Body of pancreas (tissue), 4 donors: ENCODE measurements at regions not wholly inside any gene's neighbourhood (a gene's known extent, or its start where the extent isn't known, plus 50 kb on each side); places are given as distances from the start of the nearest gene placed in this dataset.

Experiments
- POLR2A ChIP-seq, 3 donors: fragments of 450-650 bp; IDR thresholded peaks; one replicate each; pipeline ENCODE4 v1.6.1; 2016; ENCODE audit warnings: antibody characterized with exemption in 3 of 3, mild to moderate bottlenecking in 2 of 3
- TF ChIP-seq, protein P1 (sequence below), 7 experiments: fragments of 450-650 bp in 4 of 7; fragments of 200-600 bp in 3 of 7; sonication (generic) in 3 of 7; IDR thresholded peaks; one replicate each; pipeline ENCODE4 v1.5.1; 2016 to 2019; ENCODE audit warnings: antibody characterized with exemption in 7 of 7

GRCh38 chr21:14675774-14676530 is 129.8 kb upstream of the SAMSN1 start:
- TF ChIP-seq, protein P1, sequence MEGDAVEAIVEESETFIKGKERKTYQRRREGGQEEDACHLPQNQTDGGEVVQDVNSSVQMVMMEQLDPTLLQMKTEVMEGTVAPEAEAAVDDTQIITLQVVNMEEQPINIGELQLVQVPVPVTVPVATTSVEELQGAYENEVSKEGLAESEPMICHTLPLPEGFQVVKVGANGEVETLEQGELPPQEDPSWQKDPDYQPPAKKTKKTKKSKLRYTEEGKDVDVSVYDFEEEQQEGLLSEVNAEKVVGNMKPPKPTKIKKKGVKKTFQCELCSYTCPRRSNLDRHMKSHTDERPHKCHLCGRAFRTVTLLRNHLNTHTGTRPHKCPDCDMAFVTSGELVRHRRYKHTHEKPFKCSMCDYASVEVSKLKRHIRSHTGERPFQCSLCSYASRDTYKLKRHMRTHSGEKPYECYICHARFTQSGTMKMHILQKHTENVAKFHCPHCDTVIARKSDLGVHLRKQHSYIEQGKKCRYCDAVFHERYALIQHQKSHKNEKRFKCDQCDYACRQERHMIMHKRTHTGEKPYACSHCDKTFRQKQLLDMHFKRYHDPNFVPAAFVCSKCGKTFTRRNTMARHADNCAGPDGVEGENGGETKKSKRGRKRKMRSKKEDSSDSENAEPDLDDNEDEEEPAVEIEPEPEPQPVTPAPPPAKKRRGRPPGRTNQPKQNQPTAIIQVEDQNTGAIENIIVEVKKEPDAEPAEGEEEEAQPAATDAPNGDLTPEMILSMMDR (IDR thresholded peaks at IDR 0.05): no peak
- no peak for TF ChIP-seq POLR2A (IDR thresholded peaks at IDR 0.05)
